ENCODE measurements at regions not wholly inside any gene's neighbourhood (a gene's known extent, or its start where the extent isn't known, plus 50 kb on each side); places are given as distances from the start of the nearest gene placed in this dataset.

DNA sequence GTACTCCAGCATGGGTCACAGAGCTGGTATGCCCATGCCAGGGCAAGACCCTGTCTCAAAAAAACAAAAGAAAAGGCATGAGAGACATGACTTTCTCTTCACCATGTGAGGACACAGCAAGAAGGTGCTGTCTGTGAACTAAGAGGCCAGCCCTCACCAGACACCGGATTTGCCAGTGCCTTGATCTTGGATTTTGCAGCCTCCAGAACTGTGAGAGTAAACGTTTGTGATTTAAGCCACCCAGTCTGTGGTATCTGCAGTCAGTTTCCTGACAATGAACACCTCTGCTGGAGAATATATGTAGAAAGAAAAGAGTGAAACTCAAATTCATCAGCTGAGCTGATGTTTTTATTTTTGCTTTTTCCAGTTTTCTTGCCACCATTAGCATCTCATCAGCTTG, 166.3 kb upstream of the RAB4A start:
- H3K27ac ChIP-seq (ENCODE audit: low read depth, low read length, poor library complexity, severe bottlenecking) = no peak overlapping the region
- no peak for DNase-seq (ENCODE audit: low spot score)
- no peaks in the 10 kb centered on the region for H3K27me3 ChIP-seq (replicated peaks; ENCODE audit: insufficient read depth, low read depth, low read length, poor library complexity)
- H3K9me3 ChIP-seq (ENCODE audit: low read depth, low read length, poor library complexity, severe bottlenecking) = no peaks in the 10 kb centered on the region
- no TSS peak for BruUV-seq (replicated peaks)
- H3K4me3 ChIP-seq (ENCODE audit: low read depth, low read length, poor library complexity, severe bottlenecking) = no peak overlapping the region
- H3K4me1 ChIP-seq (ENCODE audit: insufficient read depth, low read length, poor library complexity, severe bottlenecking) = no peaks in the 10 kb centered on the region
- ChIA-PET POLR2A (ENCODE audit: low non-redundant PET) (no interaction called here), CTCF (no interaction called here)
- no peak for TF ChIP-seq EZH2 (IDR thresholded peaks at IDR 0.05; ENCODE audit: borderline replicate concordance, low read depth, low read length, poor library complexity, severe bottlenecking)
- TF ChIP-seq, protein P1, sequence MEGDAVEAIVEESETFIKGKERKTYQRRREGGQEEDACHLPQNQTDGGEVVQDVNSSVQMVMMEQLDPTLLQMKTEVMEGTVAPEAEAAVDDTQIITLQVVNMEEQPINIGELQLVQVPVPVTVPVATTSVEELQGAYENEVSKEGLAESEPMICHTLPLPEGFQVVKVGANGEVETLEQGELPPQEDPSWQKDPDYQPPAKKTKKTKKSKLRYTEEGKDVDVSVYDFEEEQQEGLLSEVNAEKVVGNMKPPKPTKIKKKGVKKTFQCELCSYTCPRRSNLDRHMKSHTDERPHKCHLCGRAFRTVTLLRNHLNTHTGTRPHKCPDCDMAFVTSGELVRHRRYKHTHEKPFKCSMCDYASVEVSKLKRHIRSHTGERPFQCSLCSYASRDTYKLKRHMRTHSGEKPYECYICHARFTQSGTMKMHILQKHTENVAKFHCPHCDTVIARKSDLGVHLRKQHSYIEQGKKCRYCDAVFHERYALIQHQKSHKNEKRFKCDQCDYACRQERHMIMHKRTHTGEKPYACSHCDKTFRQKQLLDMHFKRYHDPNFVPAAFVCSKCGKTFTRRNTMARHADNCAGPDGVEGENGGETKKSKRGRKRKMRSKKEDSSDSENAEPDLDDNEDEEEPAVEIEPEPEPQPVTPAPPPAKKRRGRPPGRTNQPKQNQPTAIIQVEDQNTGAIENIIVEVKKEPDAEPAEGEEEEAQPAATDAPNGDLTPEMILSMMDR (conservative IDR thresholded peaks at IDR 0.05; ENCODE audit: low read depth, low read length) = no peak
- intact Hi-C loops (cut with micrococcal nuclease; ENCODE audit: unreplicated experiment) = no loop called here
- H3K36me3 ChIP-seq (ENCODE audit: insufficient read depth, low read length, poor library complexity, severe bottlenecking) = no peaks in the 10 kb centered on the region

DNA sequence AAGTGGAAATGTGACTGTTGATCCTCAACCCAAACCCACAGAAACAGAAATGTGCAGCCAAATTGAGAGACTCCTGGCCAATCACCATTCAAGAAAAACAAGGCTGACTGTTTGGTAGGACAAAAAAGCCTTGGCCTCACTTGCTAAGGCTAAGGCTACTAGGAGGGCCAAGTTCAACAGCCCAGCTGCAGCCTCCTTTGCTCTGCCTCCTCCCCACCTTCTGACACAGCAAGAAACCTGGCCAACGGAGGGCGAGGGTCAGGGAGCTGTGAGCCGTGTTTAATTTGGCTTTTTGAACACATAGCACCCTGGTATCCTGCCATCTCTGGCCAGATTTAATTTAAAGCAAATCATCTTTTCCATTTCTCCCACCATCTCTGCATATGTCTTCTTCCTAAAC, 165.8 kb upstream of the RAB4A start:
- ChIA-PET CTCF (no interaction called here), POLR2A (ENCODE audit: low non-redundant PET) (no interaction called here)
- H3K36me3 ChIP-seq (ENCODE audit: insufficient read depth, low read length, poor library complexity, severe bottlenecking) = no peaks in the 10 kb centered on the region
- no TSS peak for BruUV-seq (replicated peaks)
- no peaks in the 10 kb centered on the region for H3K27me3 ChIP-seq (replicated peaks; ENCODE audit: insufficient read depth, low read depth, low read length, poor library complexity)
- no peak for DNase-seq (ENCODE audit: low spot score)
- no peak overlapping the region for H3K4me3 ChIP-seq (ENCODE audit: low read depth, low read length, poor library complexity, severe bottlenecking)
- intact Hi-C loops (cut with micrococcal nuclease; ENCODE audit: unreplicated experiment) = no loop called here
- TF ChIP-seq, protein P1 (conservative IDR thresholded peaks at IDR 0.05; ENCODE audit: low read depth, low read length) = no peak
- no peak for TF ChIP-seq EZH2 (IDR thresholded peaks at IDR 0.05; ENCODE audit: borderline replicate concordance, low read depth, low read length, poor library complexity, severe bottlenecking)
- H3K9me3 ChIP-seq (ENCODE audit: low read depth, low read length, poor library complexity, severe bottlenecking) = no peaks in the 10 kb centered on the region
- H3K27ac ChIP-seq (ENCODE audit: low read depth, low read length, poor library complexity, severe bottlenecking) = no peak overlapping the region
- no peaks in the 10 kb centered on the region for H3K4me1 ChIP-seq (ENCODE audit: insufficient read depth, low read length, poor library complexity, severe bottlenecking)

DNA sequence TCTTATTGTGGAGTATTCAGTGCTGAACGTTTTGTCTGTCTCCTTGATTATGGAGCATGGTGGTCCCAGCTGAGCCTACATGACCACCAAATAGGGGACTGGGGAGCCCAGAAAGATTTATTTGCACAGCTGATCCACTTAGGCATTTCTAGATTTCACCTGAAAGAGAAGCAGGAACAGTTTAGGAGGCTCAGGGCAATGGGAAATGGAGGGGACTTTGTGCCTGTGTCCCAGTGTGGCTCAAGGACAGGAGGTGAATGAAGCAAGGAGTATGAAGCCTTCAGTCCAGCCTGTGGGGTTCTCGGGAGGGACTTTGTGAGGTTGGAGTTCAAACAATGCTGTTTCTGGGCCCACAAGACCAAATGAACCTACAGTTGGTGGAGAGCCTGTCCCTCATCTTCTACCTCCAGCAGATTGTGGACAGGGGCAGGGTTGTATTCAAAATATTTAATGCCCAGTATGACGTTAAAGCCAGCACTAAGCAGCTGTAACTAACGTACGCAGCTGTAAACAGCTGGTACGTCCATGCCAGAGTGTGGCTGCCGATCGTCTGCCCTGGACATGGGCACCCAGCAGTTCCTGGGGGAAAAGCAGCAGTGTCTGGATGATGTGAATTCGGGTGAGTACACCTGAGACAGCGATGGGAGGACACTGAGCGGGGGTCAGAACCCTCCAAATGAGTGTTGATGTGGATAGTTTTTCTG, 164.9 kb upstream of the RAB4A start:
- Histone ChIP-seq H3K27ac (ENCODE audit: low read depth, low read length, poor library complexity, severe bottlenecking) (no peak overlapping the region), H3K4me3 (ENCODE audit: low read depth, low read length, poor library complexity, severe bottlenecking) (no peak overlapping the region), H3K36me3 (ENCODE audit: insufficient read depth, low read length, poor library complexity, severe bottlenecking) (no peaks in the 10 kb centered on the region), H3K4me1 (ENCODE audit: insufficient read depth, low read length, poor library complexity, severe bottlenecking) (no peaks in the 10 kb centered on the region), H3K27me3 (replicated peaks; ENCODE audit: insufficient read depth, low read depth, low read length, poor library complexity) (no peaks in the 10 kb centered on the region), H3K9me3 (ENCODE audit: low read depth, low read length, poor library complexity, severe bottlenecking) (no peaks in the 10 kb centered on the region)
- BruUV-seq (replicated peaks) = no TSS peak
- intact Hi-C loops (cut with micrococcal nuclease; ENCODE audit: unreplicated experiment) = no loop called here
- POLR2A ChIA-PET (ENCODE audit: low non-redundant PET) = no interaction called here
- no peak for DNase-seq (ENCODE audit: low spot score)
- CTCF ChIA-PET = no interaction called here
- TF ChIP-seq EZH2 (IDR thresholded peaks at IDR 0.05; ENCODE audit: borderline replicate concordance, low read depth, low read length, poor library complexity, severe bottlenecking) = no peak
- TF ChIP-seq, protein P1 (conservative IDR thresholded peaks at IDR 0.05; ENCODE audit: low read depth, low read length) = no peak
